Left hindlimb (tissue), 1 donor: ENCODE measurements at regions not wholly inside any gene's neighbourhood (a gene's known extent, or its start where the extent isn't known, plus 50 kb on each side); places are given as distances from the start of the nearest gene placed in this dataset.

ENCODE experiments used
- DNase-seq: peaks from one replicate; pipeline ENCODE4 v3.0.0-alpha.2; 2018

DNA sequence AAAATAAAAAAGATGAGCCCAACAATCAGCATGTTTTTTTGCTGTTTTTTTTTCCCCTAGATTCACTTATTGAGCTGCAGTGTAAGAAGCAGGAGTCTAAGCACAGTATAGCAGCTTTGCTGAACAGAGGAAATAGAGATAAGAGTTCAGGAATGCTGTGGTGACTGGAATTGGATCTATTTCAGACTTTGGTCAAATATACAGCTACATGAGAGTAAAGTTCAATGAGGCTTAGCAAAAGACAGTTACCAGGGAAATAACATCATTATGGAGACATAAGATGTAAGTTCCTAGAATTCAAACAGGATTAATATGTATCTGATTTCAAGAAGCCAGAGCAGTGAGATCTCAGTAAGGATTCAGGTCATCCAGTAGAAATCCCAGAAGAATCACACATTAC, 613.0 kb downstream of the RPS29 start:
- DNase-seq = no peak

- DNase-seq = no peak
Observed at GRCh38 chr14:48970943-48971342, 615.2 kb downstream of the RPS29 start.

DNA sequence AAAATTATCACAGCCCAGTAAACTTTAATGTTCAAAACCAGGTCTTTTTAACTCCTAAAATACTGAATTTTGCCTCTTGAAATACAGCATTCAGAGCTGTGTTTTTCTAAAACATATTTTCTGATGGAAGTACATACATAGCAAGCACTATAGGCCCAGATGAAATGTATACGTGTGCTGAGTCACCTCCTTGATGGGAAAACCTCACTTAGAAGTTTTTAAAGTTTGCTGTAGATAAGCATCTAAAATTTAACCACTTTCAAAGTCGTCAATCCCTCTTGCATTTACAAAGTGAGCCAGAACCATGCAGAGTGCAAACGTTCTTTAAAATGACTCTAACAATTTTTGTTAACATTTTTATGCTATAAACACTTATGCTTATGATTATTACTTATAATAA, 618.8 kb downstream of the RPS29 start:
- DNase-seq = no peak

- no peak for DNase-seq
Observed at GRCh38 chr14:48963231-48963790, 622.9 kb downstream of the RPS29 start.

DNA sequence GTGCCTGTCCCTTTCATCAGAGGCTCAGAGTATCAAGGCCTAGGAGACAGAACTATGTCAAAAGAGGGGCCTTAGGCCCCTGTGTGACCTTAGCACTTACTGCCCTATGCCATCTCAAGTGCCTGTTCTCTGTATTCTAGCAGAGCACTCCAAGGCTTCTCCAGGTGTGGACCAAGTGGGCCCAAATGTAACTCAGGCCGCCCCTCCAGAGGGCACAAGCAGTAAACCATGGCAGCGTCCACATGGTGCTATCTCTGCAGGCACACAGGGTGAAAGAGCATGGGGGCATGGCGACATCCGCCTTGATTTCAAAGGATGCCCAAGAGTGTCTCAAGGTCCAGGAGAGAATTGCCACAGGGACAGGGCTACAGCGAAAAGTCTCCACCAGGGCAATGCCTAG, 628.7 kb downstream of the RPS29 start:
- no peak for DNase-seq

DNA sequence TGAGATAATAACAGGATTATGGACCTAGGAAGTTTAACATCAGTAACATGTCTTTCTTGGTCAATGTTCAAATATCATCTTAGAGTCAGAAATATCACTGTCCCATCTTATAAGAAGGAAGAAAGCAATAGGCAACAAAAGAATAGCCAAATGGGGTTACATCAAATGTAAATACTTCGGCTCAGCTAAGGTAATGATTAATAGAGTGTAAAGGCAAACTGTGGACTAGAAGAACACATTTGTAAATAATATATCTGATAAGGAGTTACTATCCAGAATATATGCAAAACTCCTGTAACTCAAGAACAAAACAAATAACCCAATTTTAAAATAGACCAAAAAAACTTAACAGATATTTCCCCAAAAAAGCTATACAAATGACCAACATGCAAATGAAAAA, 630.3 kb downstream of the RPS29 start:
- DNase-seq = no peak

DNA sequence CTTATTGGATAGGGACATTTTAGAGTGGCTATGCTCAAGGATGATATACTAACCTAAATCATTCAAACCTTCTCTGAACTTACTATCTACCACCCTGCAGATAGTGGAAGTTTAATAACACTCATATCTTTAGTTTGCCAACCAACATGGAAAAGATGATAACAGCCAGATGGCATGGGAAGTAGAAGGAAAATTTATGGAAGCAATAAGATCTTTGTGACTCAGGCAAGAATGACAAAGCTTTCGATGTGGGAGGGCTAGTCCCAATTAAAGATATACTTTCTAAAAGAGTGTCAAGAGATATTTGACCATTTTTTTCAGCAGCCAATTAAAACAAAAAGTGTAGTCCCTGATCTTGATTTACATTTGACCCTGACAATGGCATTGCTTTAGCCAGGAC, 631.7 kb downstream of the RPS29 start:
- no peak for DNase-seq

DNA sequence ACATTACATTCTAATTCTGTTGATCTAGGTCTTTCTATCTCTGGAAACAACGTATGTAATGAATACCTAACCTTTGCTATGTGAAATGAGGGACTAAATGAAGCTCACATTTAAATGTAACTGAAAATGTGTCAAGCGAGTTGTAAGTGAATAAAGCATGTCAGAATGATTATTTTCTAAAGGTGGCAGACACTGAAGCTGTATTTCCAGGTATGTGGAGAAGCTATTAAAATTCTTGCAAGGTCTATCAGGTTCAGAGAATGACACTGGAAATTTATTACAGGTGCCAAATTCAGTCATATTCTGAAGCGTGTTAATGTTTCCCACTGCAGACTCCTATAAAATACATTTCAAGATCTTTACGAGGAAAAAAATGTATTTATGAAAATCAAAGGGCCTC, 641.4 kb downstream of the RPS29 start:
- DNase-seq = no peak

GRCh38 chr14:48943913-48944312, 642.3 kb downstream of the RPS29 start:
- no peak for DNase-seq

DNA sequence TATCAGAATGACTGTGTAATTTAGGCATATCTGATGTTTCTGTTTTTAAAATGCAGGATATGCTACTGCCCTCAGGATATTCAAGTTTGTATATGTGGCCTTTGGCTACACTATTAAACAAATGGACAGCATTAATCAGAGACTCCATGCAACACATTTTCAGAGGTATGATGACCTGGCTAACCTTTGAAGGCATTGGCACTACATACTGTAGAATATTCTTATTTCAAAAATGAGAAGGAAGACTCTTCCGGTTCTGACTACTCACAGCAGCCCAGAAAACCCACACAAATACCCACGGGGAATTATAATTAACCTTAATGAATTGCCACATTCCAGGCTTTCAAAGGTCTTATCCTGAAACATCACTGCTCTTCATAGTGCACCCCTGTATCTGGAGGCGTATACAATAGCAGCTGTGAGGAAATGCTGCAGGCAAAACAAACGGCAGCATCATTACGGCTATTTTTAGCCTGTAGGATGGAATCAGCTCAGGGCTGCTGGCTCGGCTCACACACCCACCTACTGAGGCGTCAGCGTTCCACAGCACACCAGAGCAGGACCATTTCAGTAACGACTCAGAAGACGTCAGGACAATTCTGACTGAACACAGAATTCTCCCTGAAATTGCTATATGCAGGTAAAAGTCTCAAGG, 648.5 kb downstream of the RPS29 start:
- DNase-seq = no peak

DNA sequence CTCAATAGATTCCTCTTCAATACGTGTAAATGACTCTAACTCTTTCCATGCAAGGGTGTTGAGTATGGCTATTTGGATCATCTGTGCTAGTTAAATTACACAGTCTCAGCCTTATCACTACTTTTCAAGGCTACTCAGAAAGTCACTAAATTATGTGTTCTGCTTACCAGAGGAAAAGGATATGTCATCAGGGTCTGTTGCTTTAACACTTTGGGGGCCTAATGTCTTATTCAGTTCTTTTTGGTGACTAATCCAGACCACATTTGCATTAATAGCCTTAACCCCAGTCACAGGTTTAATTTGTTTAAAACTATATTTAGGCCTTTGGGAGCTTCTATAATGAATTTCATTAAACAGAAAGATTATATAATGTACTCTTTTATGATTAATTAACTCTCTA, 649.3 kb downstream of the RPS29 start:
- no peak for DNase-seq

DNA sequence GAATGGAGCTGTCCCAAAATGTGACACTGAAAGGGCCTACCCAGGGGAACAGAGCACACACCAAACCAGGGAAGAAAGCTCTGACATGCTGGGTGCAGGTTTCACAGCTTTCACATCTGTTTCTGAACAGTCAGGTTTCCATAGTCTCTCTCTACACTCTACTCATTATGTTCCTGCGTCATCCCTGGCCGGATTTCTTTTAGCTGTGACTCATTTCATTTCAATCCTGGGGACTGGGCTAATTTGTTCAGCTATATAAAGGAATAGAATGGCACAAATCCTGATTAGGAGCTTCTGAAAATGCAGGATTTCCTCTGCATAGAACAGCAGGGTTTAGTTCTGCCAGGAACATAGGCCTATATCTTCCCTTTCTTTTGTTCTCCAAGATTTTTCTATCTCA, 649.8 kb downstream of the RPS29 start:
- DNase-seq = peak; percentile 42

DNA sequence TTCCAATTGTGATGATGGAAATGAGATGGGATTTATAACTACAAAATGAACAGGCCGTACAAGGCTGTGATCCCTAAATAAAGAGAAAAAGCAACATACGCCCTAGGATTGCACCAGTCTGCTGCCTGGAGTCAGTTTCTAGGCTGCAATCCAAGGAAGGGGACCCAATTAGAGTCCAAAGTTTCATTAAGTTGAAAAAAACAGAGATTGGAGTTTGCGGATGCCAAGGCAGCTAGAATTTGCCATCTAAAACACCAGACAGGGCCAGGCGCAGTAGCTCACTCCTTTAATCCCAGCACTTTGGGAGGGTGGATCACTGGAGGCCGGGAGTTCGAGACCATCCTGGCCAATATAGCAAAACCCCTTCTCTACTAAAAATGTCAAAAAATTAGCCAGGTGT, 661.0 kb downstream of the RPS29 start:
- no peak for DNase-seq

DNA sequence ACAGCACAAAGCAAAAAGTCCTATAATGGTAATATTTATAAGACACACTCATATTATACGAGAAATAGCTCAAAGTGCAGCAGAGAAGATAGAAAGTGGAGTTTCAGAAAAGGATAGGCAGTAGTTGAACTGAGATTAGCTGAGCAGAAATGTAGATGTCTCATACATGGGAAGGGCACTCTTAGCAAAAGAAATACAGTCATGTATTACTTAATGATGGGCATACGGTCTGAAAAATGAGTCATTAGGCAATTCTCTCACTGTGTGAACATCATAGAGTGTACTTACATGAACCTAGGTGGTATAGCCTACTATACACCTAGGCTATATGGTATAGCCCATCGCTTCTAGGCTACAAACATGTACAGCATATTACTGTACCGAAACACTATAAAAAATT, 671.3 kb downstream of the RPS29 start:
- no peak for DNase-seq

DNA sequence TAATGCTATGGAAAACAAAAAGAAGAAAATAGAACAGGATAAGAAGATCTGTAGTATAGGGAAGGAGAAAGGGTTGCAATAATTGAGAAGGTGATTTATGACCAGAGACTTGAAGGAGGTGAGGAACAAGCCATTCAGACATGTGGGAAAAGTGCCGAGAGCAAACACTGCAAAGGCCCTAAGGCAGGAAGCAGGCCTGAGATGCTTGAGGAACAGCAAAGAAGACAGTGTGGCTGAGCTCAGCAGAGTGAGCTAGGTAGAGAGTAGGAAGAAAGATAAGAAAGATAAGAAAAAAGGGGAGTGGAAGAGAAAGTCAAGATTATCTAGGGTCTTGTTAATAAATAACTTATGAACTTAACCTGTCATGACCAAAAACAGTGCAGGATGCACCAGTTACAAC, 671.8 kb downstream of the RPS29 start:
- no peak for DNase-seq

GRCh38 chr14:48900565-48900964, 685.6 kb downstream of the RPS29 start:
- DNase-seq = no peak

DNA sequence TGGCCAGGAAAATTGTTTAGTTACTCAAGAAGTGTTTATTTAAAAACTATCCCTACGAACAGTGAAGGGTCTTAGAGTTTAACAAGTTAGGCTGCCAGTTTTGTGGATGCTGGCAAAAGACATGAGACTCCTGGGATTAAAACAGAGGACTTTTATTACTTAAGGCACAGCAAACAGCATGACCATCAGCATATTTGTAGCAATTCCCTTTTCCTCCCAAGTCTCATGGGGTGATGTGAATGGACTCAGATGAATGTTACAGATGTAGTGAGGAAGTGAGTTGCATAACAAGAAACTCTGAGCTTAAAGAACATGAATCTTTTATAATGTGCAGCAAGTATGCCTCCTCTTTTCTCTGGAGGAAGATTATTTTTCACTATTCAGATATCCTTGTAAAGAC, 695.8 kb downstream of the RPS29 start:
- DNase-seq = no peak

GRCh38 chr14:48876806-48877340, 709.3 kb downstream of the RPS29 start:
- no peak for DNase-seq

GRCh38 chr14:48874711-48875110, 711.5 kb downstream of the RPS29 start:
- DNase-seq = no peak

DNA sequence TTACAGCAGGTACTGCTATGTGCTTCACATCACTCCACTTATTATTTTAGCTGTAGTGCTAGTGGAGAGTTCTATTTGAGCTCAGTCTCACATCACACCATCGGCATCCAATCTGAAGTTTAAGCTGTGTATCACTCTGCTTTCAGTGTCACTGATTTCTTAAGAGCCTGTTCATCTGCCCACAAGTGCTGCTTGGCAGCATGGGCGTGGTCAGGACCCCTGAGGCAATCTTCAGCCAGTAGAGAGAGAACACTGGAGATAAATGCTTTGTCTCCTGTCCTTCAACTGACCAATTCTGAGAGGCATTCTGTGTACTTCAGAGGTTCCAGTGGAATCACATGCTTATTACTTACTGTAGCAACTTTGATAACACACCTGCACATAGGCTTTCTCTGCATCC, 728.8 kb downstream of the RPS29 start:
- DNase-seq = no peak

GRCh38 chr14:48853159-48853558, 733.0 kb downstream of the RPS29 start:
- no peak for DNase-seq

DNA sequence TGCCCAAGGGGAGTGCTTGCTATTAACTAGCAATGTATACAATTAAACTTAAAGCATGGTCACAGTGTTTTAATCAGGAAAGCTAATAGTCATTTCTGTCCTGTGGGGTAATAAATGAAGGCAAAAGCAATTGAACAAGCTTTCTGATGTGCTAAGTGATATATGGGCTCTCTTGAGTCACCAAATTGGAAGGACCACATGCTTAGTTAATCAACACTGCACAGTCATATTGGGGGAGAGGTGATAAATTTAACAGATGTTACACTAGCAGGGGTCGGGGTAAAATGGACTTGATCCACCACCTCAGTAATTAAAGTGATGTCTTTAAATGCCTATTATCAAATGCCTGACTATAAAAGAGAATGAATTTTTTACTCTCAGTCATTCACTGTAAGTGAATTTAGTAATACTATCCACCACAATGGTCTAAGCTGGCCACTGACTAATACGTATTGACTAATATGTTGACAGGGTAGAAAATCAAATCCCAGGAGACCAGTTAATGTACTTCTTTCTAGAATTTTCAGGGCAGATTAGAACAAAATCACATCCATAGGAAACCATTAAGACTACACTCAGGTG, 736.3 kb downstream of the RPS29 start:
- no peak for DNase-seq

- DNase-seq = no peak
Observed at GRCh38 chr14:48842785-48843184, 743.4 kb downstream of the RPS29 start.

DNA sequence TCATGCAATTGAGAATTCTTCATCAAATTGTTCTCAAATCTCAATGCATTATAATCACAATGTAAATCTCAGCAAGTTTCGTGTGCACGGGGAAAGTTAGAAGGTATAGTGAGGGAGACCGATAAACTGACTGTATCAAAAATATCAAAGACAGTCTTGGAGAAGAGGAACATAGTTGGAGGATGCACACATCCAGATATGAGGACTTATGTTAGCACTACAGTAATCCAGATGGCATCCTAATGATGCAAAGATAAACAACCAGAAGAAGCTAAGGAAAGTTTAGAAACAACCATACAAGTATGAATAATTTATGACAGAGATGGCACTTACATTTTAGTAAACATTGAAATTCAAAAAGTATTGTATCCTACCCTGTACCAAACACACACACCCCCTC, 760.1 kb downstream of the RPS29 start:
- DNase-seq = no peak

GRCh38 chr14:48814562-48814961, 771.6 kb downstream of the RPS29 start:
- no peak for DNase-seq
